ENCODE measurements at regions not wholly inside any gene's neighbourhood (a gene's known extent, or its start where the extent isn't known, plus 50 kb on each side); places are given as distances from the start of the nearest gene placed in this dataset.
"Not testable (repeated sequence)": the region's sequence is repeated elsewhere in the genome, so short reads cannot be mapped to it uniquely, and the experiment has no call there.

DNA sequence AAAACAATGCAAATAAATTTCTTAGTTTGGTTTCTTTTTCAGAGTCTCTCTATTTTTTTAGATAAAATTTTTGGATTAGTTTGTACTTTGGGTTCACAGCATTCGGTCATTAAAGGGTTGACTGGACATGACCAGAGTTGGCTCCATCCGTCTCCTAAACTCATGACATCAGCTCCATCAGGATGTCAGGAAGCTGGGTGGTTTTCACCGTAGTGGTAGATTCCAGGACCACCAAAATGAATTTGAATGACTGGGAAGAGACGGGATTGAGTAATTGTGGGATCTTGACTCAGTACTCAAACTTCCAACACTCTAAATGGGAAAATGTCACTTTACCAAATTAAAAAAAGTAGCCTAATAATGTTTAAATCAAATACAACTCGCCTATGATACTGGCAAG, 279.2 kb upstream of the DUSP10 start:
- no peak for DNase-seq

DNA sequence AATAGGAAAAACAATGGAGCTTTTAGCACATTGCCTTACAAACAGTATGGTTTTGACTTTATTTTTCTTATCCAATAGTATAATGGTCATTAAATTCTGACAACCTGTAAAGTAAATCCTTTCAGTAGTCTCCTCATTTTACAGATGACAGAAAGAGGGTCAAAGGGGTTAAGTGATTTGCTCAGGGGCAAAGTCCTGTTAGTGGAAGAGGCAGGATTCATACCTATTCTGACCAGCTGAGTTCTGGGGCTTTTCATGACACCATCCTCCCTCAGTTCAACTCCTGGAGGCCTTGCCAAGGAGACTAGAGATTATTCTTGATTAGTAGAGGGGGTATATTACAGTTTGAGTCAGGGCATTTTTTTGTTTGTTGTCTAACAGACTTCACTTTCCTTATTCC, 278.7 kb upstream of the DUSP10 start:
- no peak for DNase-seq

DNA sequence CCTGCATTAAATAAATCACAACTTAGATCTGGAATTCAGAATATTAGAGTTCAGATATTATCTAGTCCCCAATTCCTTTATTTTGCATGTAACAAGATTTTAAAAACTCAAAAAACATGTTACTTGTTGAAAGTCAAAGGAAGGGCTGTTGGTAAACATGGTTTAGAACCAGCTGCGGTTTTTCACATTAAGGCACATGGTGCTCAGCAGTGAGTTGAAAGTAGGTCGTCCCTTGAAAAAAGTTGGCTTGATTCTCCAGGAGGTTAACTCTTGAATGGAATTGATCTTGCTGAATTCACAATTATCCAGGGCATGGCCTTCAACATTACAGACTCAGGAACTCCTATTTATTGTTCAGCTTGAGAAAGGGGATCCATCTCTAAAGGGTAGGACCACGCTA, 277.1 kb upstream of the DUSP10 start:
- DNase-seq = no peak

DNA sequence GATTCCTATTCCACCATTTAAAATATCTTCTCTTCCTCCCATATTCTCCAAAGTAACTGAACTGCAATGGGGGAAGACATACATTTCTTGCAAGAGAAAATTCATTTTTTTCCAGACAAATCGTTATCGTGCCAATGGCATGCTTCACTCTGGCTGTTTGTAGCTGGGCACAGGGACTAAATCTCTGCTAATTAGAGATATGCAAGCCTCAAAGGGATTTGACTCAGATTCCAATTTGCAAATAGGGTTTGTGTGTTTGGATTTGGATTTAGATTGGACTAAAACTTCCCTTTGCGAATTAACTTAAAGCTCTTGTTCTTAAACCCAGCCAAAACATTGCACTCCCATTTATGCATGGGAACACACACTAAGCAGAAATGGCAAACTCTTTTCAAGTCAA, 276.2 kb upstream of the DUSP10 start:
- DNase-seq = no peak

DNA sequence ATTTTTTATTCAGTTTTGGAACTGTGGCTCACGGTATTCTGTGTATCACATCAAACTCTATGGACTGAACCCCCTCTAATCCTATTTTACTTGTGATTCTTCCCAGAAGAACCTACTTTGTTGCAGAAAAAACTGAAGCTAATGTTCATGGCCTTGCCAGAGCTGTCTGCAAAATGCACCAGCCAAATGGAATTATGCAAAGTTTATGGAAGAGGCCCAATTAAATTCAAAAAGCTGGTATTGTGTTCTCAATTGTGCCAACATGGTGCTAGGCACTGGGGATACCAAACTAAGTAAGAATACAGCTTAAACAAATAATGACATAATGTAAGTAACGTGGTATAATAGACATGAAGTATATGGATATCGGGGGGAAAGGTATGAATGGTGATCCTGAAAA, 273.8 kb upstream of the DUSP10 start:
- no peak for DNase-seq

DNA sequence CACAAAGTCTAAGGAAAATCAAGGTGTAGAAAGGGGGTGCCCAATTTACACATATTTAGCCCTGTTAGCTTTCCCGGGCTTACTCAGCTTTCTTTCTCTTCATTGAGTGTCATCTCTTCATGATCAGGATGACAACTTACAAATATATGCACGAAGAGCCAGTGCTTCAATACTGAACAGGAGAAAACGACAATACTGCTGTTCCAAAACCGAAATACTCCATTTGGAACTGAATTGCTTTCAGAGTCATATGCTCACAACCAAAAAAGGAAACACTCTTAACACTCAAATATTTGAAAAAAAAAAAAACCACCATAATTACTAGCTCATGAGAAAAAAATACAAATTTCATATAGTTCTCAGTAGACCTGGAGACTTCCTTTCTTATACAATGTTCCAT, 272.1 kb upstream of the DUSP10 start:
- DNase-seq = no peak

DNA sequence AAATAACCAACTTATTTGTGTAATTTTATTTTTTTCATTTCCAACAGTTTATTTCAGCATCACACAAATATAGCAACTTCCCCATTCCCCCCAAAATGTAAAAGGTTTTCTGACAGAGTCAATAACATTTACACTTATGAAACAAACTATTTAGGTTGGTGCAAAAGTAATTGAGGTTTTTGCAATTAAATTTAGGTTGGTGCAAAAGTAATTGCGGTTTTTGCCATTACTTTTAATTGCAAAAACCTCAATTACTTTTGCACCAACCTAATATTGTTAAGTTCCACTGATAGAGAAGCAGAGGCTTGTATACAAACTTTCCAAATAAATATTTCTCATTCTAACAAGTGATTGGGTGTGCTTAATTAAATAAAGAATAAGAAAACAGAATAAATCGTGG, 270.9 kb upstream of the DUSP10 start:
- no peak for DNase-seq

DNA sequence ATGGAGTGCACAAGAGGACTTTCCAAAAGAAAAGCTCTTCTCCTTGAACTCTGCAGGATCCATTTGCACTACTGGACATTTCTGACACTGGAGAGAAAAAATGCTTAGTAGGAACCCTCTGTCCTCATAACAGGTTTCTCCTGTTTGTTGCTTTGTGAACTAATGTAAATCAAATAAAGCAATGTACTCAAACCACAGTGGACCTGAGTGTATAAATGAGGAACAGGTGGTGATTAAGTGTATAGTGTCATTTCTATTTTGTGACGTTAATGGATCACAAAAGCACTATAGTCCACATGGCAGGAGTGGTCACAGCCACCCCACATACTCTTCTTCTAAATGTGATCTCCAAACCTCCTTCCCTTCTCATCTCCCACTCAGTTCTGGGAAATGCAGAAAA, 268.4 kb upstream of the DUSP10 start:
- DNase-seq = no peak

DNA sequence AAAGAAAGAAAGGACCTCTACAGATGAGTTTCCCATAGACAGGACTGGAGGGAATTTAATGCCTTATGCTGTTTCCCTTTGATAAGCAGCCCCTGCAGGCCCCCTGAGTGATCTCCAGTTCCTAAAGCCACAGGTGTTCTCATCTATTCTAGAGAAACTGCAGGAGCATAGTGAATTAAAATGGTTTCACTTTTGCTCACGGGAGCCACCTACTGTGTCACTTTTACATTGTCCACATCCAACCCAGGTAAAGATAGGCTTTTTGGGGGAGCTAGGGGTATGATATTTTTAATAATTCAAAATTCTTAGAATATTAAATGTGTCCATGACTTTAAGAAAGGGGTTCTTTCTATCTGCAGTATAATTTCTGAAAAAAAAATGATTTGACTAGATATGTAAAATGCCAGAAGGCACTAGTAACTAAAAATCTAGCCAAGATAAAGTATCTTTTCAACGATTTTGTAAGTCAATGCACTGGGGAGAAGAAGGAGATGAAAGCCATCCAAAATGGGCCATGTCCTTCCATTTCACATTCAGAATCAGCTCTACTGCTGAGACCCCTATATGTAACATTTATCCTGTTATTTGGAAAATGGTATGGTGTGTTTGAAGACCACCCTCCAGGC, 267.3 kb upstream of the DUSP10 start:
- no peak for DNase-seq

DNA sequence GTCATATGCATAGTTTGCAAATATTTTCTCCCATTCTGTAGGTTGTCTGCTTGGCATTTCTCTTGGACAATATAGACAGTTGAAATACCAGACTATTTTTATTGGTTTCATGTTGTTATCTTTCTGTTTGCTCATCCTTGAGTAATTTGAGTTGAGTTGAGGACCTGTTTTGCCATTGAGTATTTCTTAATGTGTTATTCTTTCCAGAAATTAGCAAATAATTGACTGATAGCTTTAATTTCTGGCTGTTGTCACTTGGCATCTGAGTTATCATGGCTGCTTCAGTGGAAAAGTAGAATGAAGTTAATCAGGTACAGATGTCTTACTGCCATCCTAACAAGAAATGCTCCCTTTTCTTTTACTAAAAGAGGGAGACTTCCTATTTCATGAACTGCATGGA, 264.8 kb upstream of the DUSP10 start:
- DNase-seq = no peak

DNA sequence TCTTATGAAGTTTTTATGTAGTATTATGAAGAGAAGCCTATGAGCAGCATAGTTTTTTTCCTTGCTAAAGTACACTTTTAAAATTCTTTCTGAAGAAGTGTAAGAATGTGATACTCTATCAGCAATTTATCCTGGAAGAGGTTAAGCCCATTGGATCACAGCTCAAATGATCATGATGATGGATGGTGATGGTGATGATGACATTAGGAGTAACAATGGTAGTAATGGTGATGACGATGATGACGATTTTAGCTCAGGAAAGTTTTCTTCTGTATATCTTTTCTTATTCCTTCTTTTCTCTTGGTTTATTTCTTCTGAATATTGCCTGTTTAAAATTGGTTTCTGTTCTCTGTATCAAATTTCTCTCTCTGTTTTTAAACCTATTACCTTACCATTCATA, 262.9 kb upstream of the DUSP10 start:
- DNase-seq = no peak

DNA sequence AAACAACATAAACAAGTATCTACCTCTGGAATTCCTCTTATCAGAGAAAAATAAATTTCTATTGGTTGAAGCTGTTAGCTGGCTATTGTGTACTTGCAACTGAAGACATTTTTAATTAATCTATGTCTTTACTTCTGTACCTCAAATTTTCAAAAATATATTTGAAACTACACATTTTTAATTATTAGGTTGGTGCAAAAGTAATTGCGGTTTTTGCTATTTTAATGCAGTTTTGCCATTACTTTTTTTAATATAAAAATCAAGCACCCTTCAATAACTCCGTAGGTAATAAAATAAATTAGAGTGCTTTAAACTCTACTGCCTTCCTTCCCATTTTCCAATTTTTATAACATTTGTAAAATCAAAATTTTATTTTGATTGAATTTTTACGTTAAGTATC, 262.1 kb upstream of the DUSP10 start:
- no peak for DNase-seq

DNA sequence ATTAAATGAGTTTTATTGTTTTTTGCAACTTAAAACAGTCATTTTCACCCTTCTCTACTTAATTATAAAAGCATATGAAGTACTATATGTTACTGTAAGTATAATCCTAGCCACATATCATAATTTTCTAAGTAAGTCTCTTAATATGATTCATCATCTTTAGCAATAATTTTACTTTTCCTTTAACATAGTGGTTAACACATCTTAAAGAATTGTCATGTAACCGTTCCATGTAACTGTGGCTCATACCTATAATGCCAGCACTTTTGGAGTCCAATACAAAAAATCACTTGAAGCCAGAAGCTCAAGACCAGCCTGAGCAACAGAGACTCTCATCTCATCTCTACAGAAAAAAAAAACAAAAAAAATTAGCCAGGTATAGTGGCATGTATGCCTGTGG, 260.6 kb upstream of the DUSP10 start:
- DNase-seq = no peak

DNA sequence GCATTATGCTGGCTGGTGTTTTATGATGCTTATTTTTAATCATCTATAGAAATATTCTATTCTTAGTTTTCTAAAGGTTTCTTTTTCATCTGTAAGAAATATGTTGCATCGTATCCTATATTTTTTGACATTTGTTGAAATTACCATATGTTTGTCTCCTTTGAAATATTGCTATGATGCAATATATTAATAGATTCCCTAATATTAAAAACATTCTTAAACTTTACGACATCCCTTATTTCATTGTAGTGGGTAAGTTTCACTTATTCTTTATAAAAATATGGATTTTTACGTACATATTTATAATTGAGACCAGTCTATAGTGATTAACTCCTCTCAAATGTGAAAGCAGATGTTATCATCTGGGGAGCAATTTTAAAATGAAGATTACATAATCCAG, 258.2 kb upstream of the DUSP10 start:
- DNase-seq = no peak

DNA sequence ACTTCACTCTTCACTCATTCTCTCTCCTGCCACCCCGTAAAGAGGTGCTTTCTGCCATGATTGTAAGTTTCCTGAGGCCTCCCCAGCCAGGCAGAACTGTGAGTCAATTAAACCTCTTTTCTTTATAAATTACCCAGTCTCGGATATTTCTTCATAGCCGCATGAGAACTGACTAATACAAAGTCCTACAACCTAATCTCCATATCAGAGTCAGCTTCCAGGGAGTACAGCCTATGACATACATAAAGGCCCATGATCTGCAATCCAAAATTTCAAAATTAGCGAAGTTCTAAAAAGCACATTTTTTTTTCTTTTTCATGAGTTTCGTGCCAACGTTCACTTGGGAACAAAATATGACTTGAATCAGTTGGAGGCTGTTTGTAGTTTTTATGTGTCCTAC, 256.9 kb upstream of the DUSP10 start:
- no peak for DNase-seq

DNA sequence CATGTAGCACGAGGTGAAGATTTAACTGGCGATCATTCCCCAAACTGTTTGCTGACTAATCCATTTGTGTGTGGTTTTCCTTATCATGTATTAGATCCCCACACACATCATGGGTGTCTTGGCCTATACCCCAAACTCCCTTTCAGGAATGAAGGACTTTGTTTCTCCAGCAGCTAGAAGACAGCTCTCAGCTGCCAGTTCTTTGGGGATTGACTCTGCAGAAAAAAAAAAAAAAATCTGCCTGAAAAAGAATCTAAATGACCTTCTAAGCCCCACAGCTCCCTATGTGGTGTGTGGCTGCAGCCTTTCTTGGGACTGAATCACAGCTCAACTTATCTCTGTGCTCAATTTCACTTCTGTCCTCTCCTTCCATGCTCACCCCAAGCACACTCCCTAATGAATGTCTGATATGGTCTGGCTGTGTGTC, 256.3 kb upstream of the DUSP10 start:
- DNase-seq = no peak

DNA sequence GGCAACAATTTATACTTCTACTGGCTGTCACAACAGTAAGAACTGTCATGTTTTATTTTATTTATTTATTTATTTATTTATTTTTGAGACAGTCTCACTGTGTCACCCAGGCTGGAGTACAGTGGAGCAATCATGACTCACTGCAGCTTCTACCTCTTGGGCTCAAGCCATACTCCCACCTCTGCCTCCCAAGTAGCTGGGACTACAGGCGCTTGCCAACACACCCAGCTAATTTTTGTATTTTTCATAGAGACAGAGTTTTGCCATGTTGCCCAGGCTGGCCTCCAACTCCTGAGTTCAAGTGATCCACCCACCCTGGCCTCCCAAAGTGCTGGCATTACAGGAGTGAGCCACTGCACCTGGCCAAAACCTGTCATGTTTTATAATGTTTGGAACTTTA, 255.1 kb upstream of the DUSP10 start:
- not testable (repeated sequence) for DNase-seq

DNA sequence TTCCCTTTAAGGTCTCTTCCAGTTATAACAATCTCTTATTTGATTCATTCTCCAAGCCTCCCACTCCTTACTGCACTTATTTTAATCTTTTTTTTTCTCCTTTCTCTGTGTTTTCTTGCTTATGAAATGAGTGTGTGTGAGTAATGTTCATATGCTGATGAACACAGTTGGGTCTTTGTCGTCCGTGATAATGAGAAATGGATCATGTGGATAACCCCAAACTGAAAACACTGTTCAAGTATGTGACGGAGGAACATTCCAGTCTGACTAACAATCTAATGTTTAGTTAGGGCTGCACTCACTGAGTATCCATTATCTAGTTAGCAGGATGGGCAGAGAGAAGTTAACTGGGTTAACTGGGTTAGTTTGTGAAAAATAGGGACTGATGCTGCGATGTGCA, 253.1 kb upstream of the DUSP10 start:
- no peak for DNase-seq

DNA sequence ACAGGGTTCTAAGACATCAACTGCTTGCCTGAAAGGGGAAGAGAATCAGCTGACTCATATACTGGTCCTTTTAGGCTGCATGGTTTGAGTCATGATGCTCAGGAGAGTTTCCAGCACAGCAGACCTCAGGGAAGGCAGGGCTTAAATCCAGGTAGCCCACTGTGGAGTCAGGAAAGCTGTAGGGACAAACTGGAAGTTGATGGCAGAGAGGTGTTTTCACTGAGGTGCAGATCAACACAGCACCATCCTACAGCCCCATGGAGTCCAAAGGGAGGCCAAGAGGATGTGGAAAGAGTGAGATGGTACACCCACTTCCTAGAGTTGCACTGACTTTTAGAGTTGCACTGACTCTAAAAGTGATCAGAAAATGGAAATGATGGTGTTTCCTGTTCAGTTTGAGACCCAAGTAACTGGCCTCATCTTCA, 252.4 kb upstream of the DUSP10 start:
- no peak for DNase-seq

DNA sequence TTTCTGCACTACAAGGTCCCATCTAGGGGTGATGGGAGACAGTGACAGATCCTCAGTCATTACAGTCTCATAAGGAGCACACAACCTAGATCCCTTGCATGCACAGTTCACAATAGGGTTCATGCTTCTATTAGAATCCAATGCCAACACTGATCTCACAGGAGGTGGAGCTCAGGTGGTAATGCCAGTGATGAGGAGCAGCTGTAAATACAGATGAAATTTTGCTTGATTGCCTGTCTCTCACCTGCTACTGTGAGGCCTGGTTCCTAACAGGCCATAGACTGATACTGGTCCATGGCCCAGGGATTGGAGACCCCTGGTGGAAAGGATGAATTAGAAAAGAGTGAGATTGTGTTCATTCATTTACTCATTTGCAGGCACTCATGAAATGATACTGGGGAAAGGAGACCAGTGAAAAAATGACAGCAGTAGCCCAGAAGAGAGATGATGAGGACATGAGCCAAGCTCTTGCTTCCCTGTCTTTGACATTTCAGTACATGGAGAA, 251.6 kb upstream of the DUSP10 start:
- no peak for DNase-seq

DNA sequence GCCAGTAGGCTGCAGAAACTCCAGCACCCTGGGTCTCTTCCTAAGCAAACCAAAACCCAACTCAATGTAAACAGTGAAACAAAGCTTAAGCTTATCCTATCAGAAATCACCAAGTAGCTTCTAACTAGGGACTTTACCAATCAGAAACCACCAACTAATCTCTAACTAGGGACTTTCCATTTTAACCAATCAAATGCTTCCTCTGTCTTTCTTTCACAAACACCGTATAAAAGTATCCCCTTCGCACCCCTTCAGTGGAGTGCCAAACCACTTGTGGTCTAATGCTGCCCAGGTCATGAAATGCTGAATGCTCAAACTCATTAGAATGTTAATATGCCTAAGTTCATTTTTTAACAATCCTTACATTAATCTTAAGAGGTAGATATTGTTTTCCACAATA, 250.5 kb upstream of the DUSP10 start:
- DNase-seq = no peak

DNA sequence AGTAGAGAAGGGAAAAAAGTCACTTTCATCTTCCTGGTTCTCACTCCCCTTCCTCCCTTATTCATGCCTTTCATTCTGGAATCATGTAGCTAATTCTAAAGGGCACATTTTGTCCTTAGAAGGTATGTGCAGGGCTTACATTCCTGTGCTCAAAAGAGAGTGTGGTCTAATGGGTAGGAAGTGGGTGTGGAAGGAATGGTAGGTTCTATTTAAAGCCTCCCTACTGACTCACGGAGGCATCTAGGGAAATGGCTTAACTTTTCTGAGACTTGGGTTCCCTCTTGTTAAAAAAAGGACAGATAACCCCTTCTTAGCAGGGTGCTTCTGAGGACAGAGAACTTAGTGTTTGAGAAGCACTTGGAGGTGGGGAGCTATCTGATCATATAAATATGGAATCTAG, 249.3 kb upstream of the DUSP10 start:
- DNase-seq = no peak

DNA sequence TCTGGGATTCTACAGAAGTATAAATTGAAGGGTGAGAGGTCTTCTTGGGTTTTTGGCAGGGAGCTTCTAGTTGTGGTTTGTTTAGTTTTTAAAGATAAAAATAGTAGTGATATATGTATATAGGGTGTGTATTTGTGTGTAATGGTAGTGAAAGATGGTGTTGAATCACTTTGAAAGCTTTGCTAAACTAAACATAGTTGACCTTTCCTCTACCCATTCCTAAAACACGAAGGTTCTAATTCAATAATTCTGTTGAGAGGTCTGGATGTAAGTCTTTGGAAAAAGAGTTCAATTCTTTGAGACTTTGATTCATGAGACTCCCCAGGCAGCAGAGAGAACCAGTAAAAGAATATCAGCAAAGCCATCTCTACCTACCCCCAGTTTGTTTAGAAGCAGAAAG, 247.9 kb upstream of the DUSP10 start:
- DNase-seq = no peak

DNA sequence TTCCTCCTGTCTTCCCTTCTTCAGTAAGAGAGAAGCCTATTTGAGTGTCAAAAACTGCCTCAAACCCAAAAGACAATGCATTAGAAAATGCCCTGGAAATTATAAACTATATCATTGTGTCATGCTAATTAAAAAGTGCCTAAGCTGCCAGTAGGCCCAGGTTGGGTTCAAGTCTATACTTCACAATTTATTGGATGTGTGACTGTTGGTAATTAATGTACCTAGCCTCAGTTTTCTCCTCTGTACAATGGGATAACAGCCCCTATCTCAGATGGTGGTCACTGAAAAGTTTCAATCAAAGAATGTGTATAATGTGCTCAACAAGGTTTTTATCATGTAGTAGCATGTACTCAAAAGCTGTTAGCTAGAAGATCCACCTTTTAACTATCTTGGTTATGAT, 246.9 kb upstream of the DUSP10 start:
- DNase-seq = no peak

DNA sequence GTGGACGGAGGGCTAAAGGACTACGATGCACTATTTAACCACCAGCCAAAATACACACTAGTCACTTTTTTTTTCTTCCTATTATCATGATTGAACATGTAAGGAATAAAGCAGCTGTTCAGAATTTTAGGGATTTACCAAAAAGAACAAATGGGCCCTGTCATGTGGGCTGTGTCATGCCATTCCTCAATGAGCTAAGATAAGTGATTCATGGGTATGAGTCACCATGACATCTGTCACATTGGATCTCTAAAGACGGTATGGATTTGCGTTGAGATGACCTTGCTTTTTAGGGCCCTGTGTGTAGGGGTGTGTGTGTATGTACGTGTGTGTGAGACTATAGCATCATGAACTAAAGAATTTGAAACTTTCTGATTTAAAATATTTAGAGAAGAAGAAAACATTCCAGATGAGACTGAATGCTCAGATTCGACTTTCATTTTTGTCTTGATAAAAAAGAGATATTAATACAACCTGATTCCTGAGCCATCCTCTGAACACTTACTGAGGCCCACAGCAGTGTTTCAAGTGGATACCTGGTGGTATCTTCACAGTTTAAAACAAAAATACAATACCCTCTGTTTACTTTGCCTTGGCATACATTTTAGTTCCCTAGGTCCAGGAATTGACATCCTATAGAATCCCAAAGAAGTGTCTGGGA, 246.1 kb upstream of the DUSP10 start:
- DNase-seq = no peak

All from NCI-H1105 (cell line).